ENCODE measurements at regions not wholly inside any gene's neighbourhood (a gene's known extent, or its start where the extent isn't known, plus 50 kb on each side); places are given as distances from the start of the nearest gene placed in this dataset.

GRCh38 chr3:5276934-5277333 lies 89.4 kb downstream of the EDEM1 start:
- TF ChIP-seq ELF1 (tag; IDR thresholded peaks at IDR 0.05), result no peak
- TF ChIP-seq E2F1 (CRISPR knock-in tag; IDR thresholded peaks at IDR 0.05), result no peak
- TF ChIP-seq KLF10 (CRISPR knock-in tag; IDR thresholded peaks at IDR 0.05), result no peak
- no peak for TF ChIP-seq ZNF740 (CRISPR knock-in tag; IDR thresholded peaks at IDR 0.05)
- TF ChIP-seq ZNF740 (tag; IDR thresholded peaks at IDR 0.05), result no peak
- no peak for TF ChIP-seq CEBPB (tag; IDR thresholded peaks at IDR 0.05)
- no peak for TF ChIP-seq POLR2A (conservative IDR thresholded peaks at IDR 0.05)
- TF ChIP-seq ZBTB17 (CRISPR knock-in tag; IDR thresholded peaks at IDR 0.05), result no peak
- no peak for TF ChIP-seq CTCF (IDR thresholded peaks at IDR 0.05 in 2 of 3, conservative IDR thresholded peaks at IDR 0.05 in 1 of 3; ENCODE audit: insufficient read depth in 2 of 3, low read depth in 1 of 3, low read length in 3 of 3)
- no peak for TF ChIP-seq TRIM25 (IDR thresholded peaks at IDR 0.05; ENCODE audit: borderline replicate concordance)
- TF ChIP-seq SOX6 (IDR thresholded peaks at IDR 0.05), result no peak
- no peak for TF ChIP-seq ELK1 (CRISPR knock-in tag; IDR thresholded peaks at IDR 0.05)
